Vagina (tissue), 2 donors: ENCODE measurements at regions not wholly inside any gene's neighbourhood (a gene's known extent, or its start where the extent isn't known, plus 50 kb on each side); places are given as distances from the start of the nearest gene placed in this dataset.
"Not testable (repeated sequence)": the region's sequence is repeated elsewhere in the genome, so short reads cannot be mapped to it uniquely, and the experiment has no call there.

ENCODE experiments used
- DNase-seq, 2 donors: peaks; one replicate each; pipeline ENCODE4 v3.0.0-alpha.2; 2017; ENCODE audit errors: extremely low spot score in 2 of 2
- H3K27ac ChIP-seq: fragments of 200-600 bp; sonication (generic); one replicate; pipeline ENCODE4 v1.5.1; 2019
- H3K27me3 ChIP-seq: fragments of 200-600 bp; sonication (generic); one replicate; pipeline ENCODE4 v1.5.1; 2019
- H3K36me3 ChIP-seq, 2 donors: fragments of 200-600 bp; sonication (generic); one replicate each; pipeline ENCODE4 v1.5.1; 2017 to 2019
- H3K4me1 ChIP-seq: fragments of 200-600 bp; sonication (generic); one replicate; pipeline ENCODE4 v1.5.1; 2019
- H3K4me3 ChIP-seq, 2 donors: fragments of 200-600 bp; sonication (generic); 1 replicate in 1 of 2; 2 replicates in 1 of 2; pipeline ENCODE4 v1.5.1; 2016 to 2019
- H3K9me3 ChIP-seq: fragments of 200-600 bp; sonication (generic); one replicate; pipeline ENCODE4 v1.5.1; 2019
- POLR2A ChIP-seq, 2 donors: fragments of 450-650 bp; IDR thresholded peaks; one replicate each; pipeline ENCODE4 v1.6.1; 2017; ENCODE audit warnings: antibody characterized with exemption in 2 of 2, mild to moderate bottlenecking in 2 of 2, moderate library complexity in 2 of 2
- POLR2AphosphoS5 ChIP-seq, 2 donors: sonication (generic); formaldehyde crosslinking; IDR thresholded peaks; one replicate each; pipeline ENCODE4 v1.9.0; 2017; ENCODE audit warnings: antibody characterized with exemption in 2 of 2, mild to moderate bottlenecking in 2 of 2, low read depth in 1 of 2; ENCODE audit not compliant: insufficient read depth in 1 of 2
- intact Hi-C: fragments of 100-400 bp; cut with DNase I; formaldehyde crosslinking; loops from one replicate; pipeline ENCODE4 v1.15.1; 2023
- TF ChIP-seq, protein P1 (sequence below), 3 experiments: fragments of 450-650 bp in 2 of 3; fragments of 200-600 bp in 1 of 3; sonication (generic) in 1 of 3; IDR thresholded peaks; one replicate each; pipeline ENCODE4 v1.5.1; 2017 to 2019; ENCODE audit warnings: antibody characterized with exemption in 3 of 3, mild to moderate bottlenecking in 2 of 3, moderate library complexity in 2 of 3

DNA sequence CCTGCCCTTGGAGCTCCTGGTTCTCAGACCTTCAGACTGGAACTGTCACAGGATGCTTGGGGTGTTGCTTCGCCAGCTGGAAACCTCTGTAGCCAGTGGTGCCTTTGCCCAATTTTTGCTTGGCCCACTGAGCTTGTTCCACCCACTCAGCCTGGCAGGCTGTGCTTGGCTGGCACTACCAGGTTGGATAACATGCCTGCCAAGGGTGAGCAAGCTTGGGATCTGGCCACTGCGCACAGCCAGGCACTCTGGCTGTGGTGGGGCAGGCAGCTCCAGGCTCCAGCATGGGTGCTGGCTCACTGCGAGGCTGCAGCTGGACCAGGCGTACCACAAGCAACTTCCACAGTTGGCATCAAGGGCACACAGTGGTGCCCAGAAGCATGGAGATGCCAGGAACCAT, 967.8 kb upstream of the NCAM2 start:
- intact Hi-C loops, result no loop called here
- H3K4me3 ChIP-seq, result no peak overlapping the region
- no peaks in the 10 kb centered on the region for H3K27me3 ChIP-seq
- DNase-seq, result no peak
- H3K9me3 ChIP-seq, result no peaks in the 10 kb centered on the region
- TF ChIP-seq POLR2A (IDR thresholded peaks at IDR 0.05), result no peak
- TF ChIP-seq, protein P1, sequence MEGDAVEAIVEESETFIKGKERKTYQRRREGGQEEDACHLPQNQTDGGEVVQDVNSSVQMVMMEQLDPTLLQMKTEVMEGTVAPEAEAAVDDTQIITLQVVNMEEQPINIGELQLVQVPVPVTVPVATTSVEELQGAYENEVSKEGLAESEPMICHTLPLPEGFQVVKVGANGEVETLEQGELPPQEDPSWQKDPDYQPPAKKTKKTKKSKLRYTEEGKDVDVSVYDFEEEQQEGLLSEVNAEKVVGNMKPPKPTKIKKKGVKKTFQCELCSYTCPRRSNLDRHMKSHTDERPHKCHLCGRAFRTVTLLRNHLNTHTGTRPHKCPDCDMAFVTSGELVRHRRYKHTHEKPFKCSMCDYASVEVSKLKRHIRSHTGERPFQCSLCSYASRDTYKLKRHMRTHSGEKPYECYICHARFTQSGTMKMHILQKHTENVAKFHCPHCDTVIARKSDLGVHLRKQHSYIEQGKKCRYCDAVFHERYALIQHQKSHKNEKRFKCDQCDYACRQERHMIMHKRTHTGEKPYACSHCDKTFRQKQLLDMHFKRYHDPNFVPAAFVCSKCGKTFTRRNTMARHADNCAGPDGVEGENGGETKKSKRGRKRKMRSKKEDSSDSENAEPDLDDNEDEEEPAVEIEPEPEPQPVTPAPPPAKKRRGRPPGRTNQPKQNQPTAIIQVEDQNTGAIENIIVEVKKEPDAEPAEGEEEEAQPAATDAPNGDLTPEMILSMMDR (IDR thresholded peaks at IDR 0.05), result no peak
- TF ChIP-seq POLR2AphosphoS5 (IDR thresholded peaks at IDR 0.05; ENCODE audit: insufficient read depth in 1 of 2, low read depth in 1 of 2), result no peak
- no peaks in the 10 kb centered on the region for H3K4me1 ChIP-seq
- H3K36me3 ChIP-seq, result no peaks in the 10 kb centered on the region
- H3K27ac ChIP-seq, result no peak overlapping the region

DNA sequence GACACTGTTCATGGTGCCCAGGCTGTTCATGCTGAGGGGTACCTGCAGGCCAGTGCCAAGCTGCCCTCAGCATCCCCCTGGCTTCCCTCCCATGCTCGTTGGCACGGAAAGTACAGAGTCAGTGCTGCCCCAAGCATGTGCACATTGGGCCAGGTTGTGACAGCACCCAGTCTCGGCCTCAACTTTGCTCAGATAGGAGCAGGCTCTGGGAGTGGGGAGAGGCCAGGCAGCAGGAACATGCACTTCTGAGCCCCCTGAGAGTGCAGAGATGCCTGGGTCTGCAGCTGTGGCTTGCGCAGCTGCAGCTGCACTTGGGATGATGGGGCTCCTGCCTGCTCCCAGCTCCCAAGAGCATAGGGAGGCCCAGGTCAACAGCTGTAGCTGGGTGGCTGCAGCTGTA, 966.4 kb upstream of the NCAM2 start:
- Histone ChIP-seq H3K4me1 (no peaks in the 10 kb centered on the region), H3K36me3 (no peaks in the 10 kb centered on the region), H3K27me3 (no peaks in the 10 kb centered on the region), H3K27ac (no peak overlapping the region), H3K9me3 (no peaks in the 10 kb centered on the region), H3K4me3 (no peak overlapping the region)
- TF ChIP-seq, protein P1 (IDR thresholded peaks at IDR 0.05), result no peak
- TF ChIP-seq POLR2A (IDR thresholded peaks at IDR 0.05) (no peak), POLR2AphosphoS5 (IDR thresholded peaks at IDR 0.05; ENCODE audit: insufficient read depth in 1 of 2, low read depth in 1 of 2) (no peak)
- DNase-seq, result no peak
- intact Hi-C loops, result no loop called here

DNA sequence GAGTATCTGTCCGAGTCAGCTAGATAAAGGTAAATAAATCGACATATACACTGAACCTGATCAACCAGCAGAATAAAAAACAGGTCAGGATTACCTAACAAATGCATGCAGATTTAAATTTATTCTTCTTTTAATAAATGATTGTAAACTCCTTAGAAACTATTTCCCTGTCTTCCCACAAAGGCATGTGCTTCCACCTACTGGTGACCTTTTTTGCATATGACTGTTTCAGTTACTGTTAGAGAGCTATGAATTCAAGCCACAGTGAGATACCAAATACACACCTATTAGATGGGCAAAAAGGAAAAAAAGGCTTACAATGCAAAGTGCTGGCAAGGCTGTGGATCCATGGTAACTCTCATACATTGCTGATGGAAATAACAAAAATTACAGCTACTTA, 957.4 kb upstream of the NCAM2 start:
- Histone ChIP-seq H3K27me3 (no peaks in the 10 kb centered on the region), H3K9me3 (no peaks in the 10 kb centered on the region), H3K27ac (no peak overlapping the region), H3K36me3 (no peaks in the 10 kb centered on the region), H3K4me1 (no peaks in the 10 kb centered on the region), H3K4me3 (no peak overlapping the region)
- TF ChIP-seq POLR2AphosphoS5 (IDR thresholded peaks at IDR 0.05; ENCODE audit: insufficient read depth in 1 of 2, low read depth in 1 of 2) (no peak), POLR2A (IDR thresholded peaks at IDR 0.05) (no peak)
- TF ChIP-seq, protein P1 (IDR thresholded peaks at IDR 0.05), result no peak
- intact Hi-C loops, result no loop called here
- no peak for DNase-seq

DNA sequence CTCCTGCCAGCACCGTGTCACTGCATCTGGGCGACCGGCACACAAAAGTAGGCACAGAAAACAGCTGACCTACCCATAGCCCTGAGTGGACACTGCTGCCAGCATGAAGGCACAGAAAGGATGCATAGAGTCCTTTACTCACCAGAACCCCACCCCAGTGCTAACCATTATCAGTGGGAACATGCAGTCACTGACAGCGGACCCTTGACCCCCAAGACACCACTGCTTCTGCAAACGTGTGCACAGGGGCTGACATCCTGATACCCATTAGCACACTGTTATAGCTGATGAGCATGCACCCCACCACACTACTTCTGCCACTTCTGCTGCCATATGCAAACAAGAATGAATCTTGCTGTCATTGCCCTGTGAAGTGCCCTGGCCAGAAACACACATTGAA, 953.0 kb upstream of the NCAM2 start:
- Histone ChIP-seq H3K9me3 (no peaks in the 10 kb centered on the region), H3K27me3 (no peaks in the 10 kb centered on the region), H3K27ac (no peak overlapping the region), H3K4me1 (no peaks in the 10 kb centered on the region), H3K4me3 (no peak overlapping the region), H3K36me3 (no peaks in the 10 kb centered on the region)
- no peak for TF ChIP-seq POLR2AphosphoS5 (IDR thresholded peaks at IDR 0.05; ENCODE audit: insufficient read depth in 1 of 2, low read depth in 1 of 2)
- TF ChIP-seq POLR2A (IDR thresholded peaks at IDR 0.05), result no peak
- TF ChIP-seq, protein P1 (IDR thresholded peaks at IDR 0.05), result no peak
- intact Hi-C loops, result no loop called here
- no peak for DNase-seq

DNA sequence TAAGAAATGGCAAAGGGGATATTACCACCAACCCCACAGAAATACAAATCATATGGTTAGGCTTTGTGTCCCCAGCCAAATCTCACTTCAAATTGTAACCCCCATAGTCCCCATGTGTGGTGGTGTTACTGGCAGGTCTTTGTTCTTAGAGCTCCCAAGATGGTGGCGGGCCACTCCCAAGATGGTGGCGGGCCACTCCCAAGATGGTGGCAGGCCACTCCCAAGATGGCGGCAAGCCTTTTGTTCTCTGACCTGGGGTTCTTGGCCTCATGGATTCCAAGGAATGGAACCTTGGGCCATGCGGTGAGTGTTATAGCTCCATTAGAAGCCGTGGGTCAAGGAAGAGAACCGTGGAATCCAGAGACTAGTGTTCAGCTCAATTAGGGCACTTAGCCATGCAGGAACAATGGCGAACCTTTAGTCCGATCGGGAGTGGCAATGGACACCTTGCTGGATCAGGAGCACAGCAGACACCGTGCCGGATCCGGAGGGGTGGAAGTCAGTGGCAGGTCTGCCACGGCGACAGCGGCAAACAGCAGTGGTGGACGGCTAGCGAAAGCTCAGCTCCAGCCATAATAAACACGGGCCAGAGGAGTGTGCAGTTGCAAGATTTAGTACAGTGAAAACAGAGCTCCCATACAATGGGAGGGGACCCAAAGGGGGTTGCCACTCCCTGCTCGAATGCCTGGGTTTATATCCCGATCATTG, 949.9 kb upstream of the NCAM2 start:
- H3K36me3 ChIP-seq, H3K27me3 ChIP-seq, H3K4me1 ChIP-seq, H3K27ac ChIP-seq, H3K9me3 ChIP-seq, DNase-seq, intact Hi-C loops, H3K4me3 ChIP-seq: not testable (repeated sequence)
